ENCODE measurements at regions not wholly inside any gene's neighbourhood (a gene's known extent, or its start where the extent isn't known, plus 50 kb on each side); places are given as distances from the start of the nearest gene placed in this dataset.
"Not testable (repeated sequence)": the region's sequence is repeated elsewhere in the genome, so short reads cannot be mapped to it uniquely, and the experiment has no call there.

DNA sequence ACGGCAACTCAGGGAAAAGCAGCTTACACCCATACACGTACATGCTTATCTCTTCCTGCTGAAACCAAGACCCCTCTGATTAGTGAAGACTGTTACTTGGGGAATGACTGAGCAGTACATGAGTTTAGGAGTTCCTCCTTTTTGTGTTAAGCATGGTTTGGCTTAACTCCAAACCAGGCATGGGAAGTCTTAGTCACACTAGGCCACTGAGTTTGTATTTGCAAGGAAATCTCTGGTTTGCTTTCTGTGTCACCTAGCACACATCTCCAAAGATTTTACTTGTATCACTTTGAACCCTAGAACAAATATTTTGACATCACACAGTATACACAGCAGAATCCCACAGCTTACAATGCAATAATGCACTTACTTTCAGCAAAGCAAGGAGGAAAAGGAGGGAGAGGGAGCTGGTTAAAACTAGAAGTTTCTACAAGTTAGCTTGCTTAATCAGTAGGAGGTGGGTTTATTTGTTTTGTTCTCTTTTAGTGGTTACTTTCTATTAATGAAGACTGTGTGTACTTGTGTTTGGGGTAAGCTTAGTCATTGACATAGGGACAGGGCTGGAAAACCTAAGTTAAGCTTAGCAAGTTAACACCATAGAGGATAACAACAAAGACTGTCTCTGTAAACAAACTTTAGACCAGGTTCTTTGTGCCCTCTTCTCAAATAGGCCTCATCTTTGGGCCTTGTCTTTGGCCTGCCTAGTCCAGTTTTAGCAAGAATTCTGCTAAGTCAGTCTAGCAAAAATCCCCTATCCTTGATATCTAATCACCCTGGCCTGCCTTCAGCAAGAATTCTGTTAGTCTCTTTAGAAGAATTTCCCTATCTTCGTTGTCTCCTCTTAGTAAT lies 219.4 kb downstream of the MREG start:
- no peak for FAIRE-seq

DNA sequence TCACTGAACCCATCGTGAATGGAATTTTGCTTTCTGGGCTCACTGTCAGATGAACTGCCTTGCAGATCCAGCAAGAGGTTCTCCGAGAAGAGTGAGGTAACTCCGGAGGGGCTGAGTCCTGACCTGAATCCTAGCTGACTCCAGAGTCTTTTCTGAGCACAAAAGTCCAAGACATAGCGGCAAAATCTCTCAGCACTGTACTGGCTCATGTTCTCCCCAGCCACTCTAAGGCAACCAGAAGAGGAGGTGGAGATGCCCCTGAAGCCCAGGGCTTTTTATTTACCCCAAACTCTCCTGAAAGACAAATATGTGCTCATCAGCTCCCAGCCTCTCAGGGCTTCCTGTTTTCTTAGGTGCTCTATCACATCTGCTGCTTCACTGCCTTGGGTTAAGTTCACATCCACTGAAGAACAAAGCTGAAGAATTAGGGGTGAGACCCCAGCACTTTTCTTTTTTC lies 221.8 kb downstream of the MREG start:
- FAIRE-seq = no peak

DNA sequence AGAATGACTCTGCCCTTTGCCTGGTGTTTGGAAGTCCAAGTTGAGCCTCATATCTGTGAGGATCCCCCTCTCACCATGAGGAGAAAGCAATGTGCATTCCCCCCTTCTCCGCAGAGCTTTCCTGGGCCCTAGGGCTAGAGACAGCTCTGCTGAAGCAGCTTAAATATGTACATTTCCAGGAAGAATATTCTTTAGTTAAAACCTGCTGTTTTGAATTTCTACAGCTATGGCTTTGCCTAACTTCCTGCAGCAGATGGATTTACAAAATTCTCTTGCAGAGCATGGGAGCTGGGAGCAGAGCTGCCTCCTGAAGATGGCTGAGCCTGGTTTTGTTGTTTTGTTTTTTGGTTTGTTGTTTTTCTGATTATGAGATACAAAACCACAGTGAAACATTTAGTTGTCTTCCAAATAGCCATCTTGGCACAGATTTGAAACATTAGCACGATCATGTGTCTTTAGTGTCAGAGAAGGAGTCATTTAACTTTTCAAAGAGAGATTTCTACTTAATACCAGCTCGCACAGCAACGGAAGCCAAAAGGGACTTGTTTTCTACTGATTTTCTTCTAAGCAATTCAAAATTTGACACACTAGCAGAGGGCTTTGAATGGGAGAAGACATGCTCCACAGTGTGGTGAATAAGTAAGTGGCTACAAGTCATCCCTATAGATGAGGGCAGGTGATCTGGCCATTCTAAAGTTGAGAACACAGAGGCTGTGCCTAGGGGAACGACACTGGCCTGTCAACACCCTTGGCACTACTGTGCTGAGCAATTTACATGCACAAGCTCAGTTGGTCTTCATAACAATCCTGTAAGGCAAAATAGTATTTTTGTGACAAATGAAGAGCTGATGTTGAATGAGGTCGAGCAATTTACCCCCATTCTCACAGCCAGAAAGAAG lies 222.6 kb downstream of the MREG start:
- no peak for FAIRE-seq

DNA sequence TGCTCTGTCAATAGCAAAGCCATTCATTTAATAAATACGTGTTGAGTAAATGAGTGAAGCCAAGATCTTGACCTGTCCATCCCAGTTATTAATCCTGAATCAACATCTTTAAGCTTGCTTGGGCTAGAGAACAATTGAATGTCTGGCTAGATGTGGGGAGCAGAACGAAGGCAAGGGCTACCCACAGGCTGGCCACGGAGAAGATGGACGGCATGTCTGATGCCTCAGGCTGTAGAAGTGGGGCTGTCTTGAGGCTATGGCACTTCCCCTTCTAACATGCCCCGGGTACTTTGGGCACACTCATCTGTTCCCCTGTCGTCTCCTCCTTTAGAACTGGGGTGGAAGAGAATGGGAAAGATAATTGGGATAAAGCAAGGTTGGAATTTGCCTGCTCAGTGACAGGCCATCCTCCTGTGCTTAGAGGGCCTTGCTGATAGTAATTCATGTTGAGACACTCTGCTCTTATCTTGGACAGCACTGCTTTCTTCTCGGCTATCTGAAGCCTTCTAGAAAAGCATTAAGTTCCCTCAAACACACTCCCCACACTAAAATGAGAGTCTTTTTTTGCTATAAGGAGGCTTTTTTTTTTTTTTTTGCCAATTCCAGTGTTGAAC lies 225.7 kb downstream of the MREG start:
- no peak for FAIRE-seq

DNA sequence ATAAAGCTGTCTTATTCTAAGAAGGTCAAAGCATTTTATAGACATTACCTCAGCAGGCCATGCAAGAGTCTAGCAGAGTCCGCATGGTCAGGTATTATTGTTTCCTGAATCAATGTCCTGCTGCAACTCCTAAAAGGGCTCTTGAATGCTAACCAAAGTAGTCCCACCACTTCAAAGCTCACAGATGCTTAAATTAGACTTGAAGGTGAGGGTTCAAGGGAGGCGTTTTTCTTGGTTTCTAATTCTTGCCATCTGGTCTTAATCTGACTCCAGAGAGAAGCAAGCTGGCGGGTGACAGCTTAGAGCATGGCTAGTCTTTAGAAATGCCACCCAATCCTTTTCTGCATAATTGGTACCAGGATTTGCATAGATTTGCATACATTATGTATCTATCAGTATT lies 226.3 kb downstream of the MREG start:
- FAIRE-seq = no peak

DNA sequence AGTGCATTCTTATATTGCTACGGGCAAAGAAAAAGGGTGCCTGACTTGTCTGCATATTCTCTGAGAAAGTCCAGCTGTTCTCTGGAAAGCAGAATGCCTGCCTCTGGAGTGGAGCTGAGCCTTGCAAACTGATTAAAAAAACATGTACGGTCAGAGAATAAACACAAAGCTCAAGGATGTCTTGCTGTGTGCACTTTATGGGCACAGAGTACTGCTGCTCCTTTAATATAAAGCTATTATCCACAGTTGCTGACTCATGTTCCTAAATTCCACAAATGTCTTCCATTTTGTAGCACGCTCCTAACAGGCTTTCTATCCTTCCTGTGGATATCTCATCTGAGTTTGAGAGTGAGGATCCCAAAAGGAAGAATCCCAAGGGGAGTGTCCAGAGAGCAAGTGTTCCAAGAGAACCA lies 229.0 kb downstream of the MREG start:
- FAIRE-seq = no peak

GRCh38 chr2:215783640-215784039 lies 229.7 kb downstream of the MREG start:
- FAIRE-seq = not testable (repeated sequence)

DNA sequence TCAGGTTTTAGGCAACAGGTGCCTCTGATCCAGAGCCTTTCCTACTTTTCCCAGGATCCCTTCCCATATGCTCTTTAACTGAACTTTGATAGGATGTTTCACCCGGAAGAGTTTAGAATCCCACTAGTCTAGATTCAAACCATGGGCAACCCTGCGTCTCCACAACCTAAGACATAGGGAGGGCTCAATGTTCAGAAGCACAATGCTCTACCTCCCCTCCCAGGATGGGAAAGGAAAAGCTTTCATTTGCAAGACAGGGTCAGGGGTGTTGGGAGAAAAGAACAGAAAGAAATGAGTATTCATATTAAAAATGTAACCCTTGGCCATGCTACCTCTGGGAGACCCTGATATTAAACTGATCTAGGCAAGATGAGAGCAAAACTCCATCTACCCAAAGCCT lies 230.4 kb downstream of the MREG start:
- FAIRE-seq = no peak

DNA sequence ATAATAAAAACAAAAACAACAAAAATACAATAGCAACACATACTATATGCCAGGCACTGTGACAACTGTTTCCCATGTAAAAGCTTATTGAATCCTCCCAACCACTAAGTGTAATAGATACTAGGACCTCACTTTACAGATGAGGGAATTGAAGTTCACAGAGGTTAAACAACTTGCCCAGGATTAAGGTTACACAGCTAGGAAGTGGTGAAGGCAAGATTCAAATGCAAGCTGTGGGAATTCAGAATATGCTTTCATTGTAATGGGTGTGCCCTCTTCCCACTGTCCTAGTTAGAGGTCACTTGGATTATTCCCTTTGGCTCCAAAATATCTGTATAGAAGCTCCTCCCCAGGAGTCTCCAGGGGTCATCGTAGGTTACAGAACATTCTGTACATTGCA lies 231.1 kb downstream of the MREG start:
- no peak for FAIRE-seq

DNA sequence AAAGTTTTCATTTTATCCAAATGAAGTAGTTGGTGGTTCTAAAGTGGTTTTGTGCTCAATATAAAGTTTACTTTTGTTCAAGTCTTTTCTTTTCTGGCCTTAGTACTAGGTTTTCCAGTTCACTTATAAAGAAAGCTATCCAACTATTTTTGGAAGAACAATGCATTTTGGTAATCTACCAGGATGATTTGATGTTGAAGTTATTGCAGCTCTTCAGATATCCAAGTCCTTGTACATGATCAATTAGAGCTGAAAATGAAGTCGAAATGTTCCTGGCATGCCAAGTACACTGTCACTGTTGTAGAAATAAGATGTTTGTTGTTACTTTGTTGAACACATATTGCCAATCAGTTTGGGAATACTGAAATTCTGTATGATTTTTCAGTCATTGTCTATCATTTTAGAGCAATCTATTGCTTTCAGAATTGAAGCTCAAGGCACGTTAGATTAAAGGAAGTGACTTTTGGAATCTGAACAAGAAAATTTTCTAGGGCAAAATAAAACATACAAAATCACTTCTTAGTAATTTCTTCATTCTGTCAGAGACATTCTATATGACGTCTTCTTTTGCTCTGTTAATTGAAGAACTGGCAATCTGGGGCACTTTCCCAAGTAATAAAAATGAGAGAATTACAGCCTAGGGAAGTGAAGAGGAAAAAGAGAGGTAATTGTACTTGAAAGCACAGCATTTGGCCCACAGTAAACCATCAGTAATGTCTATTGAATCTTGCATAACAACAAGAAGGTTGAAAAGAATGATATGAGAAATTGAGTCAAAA lies 232.3 kb downstream of the MREG start:
- FAIRE-seq = no peak

DNA sequence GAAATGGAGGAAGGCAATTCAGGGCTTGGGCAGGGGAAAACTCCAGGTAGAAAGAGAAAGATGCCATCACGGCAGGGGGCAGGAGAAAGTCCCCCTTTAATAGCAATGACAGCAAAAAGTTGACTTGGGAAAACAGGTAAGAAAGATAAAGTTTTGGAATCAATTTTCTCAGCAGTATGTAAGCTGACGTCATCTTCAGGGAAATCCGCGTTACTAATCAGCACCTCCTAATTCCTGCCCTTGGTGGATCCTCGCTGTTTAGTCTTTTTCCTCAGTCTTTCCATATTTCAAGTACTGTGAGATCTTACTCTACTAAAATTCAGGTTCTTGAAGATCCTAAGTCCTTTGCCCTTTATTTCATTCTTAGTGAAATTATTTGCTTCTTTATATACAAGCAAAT lies 233.0 kb downstream of the MREG start:
- no peak for FAIRE-seq

DNA sequence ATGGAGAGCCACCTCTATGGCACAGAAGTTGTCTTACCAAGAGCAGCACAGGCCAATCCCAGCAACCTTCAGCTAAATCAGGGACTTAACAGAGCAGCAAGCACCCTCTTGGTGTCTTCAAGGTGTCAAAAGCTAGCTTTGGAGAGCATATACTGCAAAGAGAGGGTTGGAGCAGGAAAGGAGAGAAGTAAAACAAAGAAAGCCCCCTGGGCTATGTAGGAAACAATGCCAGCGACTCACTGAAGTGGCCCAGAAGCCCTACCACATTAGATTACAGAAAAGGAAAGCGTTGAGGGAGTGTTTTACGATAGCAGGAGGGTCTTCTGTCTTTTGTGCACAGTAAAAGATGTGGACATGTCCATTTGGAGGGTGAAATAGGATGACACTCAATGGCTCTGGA lies 233.4 kb downstream of the MREG start:
- FAIRE-seq = no peak

- FAIRE-seq = no peak
Observed at GRCh38 chr2:215777465-215778044, 235.8 kb downstream of the MREG start.

DNA sequence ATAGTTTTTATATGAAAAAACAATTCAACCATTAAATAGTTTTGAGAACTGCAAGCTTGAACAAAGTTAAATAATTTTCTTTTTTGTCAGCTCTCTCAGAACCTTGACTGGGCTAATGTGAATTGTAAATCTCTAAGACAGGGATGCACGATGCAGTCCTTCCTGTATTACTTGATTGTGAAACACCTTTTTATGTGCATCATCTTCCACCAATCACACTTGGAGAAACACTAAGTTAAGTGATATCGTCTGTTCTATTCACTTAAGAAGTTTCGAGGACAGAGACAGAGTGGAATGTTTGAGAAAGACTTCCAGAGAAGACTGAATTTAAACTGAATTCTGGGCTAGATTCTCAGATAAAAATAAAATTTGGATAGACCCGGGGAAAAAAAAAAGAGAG lies 238.2 kb downstream of the MREG start:
- FAIRE-seq = no peak

DNA sequence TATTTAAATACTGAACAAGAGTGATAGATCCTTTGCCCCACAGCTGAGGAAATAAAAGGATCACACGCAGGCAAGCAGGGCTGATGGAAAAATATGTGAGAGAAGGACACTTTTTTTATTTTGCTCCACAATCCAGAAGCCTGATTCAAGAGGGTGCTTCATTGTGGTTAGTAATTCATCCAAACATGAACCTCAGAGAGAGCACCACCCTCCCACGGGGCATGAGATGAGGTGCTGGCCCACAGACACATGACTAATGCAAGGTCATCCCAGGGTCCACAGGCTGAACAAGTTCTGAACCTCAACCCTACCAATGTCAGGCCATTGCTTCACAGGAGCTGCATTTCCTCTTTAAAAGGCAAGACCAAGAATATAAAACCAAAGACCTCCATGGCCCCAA lies 239.6 kb downstream of the MREG start:
- no peak for FAIRE-seq

DNA sequence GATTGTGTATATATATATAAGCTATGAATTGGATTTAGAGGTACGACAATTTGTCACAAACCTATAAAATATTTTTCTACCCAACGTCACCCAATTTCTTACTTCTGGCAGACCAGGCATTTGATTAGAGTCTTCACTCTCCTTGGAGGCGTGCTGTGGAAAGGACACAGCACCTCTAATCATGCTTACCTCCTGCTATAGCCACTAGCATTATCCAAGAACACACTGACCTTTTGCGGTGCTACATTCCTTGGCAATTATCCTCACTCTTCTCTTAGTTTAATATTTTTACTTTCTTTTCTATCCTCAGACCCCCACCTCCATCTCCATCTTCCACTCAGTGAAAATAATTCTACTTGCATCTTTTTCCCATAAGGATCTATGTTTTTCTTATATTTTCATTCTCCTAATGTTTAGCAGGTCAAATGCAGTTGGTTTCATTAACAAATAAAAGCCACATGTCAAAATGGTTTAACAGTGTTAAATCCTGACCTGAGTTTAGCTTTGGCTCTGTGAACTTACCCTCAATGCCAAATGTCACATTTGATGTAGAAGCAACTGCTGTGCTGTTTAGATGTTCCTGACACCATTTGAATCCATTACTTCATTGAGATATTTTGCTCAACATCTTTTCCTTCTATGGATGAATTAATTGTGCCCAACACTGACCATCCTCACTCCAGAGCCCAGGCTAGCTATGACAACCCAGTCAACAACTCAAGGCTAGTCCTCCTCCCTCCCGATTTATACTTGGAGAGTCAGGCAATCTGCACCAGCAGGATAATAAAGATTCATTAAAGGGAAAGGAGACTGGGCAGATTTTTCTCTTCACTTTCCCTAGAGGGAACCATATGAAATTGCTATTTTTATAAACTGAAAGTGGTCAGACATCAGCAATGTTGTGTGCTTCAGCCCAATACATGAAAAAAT lies 240.5 kb downstream of the MREG start:
- FAIRE-seq = no peak

DNA sequence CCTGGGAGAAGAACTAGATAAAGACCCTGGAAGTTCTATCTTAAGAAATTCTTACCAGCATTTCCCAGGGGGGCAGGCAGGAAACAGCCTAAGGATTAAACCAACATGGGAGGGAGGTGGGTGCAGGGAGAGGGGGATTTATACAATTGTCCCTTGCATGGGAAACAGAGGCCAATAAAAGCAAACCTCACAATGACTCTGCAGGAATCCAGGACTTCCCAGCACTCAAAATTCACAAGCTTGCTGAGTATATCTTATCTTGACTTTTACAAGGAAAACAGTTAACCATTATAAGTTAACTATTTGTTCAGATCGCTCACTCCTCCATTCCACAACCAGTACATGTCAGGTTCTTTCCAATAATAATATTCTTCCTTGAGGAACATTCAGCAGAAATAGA lies 241.3 kb downstream of the MREG start:
- no peak for FAIRE-seq

DNA sequence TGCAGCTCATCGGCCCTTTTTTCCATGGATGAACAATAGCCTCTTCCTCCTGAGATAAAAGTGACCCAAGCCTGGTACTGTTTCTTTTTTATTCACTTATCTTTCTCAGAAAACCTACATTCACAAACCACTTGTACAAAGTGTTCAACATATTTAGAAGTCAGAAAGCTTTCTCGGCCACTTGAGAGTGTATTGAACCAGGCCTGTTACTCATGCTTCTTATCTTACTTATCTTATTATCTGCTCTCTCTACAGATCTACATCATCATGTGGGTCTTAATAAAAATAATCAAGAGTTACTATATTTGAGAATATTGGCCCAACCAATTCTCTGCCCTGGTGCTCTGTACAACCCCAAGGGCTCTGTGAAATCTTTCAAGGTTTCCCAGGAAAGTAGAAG lies 242.1 kb downstream of the MREG start:
- FAIRE-seq = no peak

GRCh38 chr2:215770668-215771067 lies 242.7 kb downstream of the MREG start:
- no peak for FAIRE-seq

GRCh38 chr2:215769246-215769645 lies 244.1 kb downstream of the MREG start:
- FAIRE-seq = no peak

DNA sequence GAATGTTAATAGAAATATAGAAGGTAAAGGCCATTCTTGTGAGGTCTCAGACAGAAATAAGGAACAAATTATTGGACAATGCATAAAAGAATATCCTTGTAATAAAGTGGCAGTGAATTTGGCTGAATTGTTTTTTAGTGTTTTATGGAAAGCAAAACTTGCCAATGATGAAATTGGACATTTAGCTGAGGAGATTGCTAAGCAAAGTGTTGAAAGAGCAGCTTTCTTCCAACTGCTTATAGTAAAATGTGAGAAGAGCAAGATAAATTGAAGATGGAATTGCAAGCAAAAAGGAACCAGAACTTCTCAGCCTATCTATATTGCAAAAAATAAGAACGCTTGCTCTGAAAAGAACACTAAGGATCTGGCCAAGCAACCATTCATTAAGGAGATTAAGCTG lies 245.7 kb downstream of the MREG start:
- FAIRE-seq = no peak
